Choroid plexus epithelial cell (primary cell): ENCODE measurements at regions not wholly inside any gene's neighbourhood (a gene's known extent, or its start where the extent isn't known, plus 50 kb on each side); places are given as distances from the start of the nearest gene placed in this dataset.

Source experiments
- DNase-seq: peaks from one replicate; pipeline ENCODE4 v3.0.0-alpha.2; 2010; ENCODE audit warnings: low read depth
- H3K4me3 ChIP-seq: 2 replicates; pipeline ENCODE4 v1.5.1; 2011; ENCODE audit warnings: low read depth, mild to moderate bottlenecking, control low read depth, low read length, moderate library complexity
- CTCF ChIP-seq: conservative IDR thresholded peaks from 2 replicates; pipeline ENCODE4 v1.5.1; 2011; ENCODE audit warnings: low read depth, mild to moderate bottlenecking, control low read depth, inconsistent platforms, low read length, moderate library complexity

- H3K4me3 ChIP-seq: no peak overlapping the region
- DNase-seq: no peak
- TF ChIP-seq CTCF: no peak
These were observed 83.5 kb downstream of the TTLL2 start for GRCh38 chr6:167408235-167408869.

DNA sequence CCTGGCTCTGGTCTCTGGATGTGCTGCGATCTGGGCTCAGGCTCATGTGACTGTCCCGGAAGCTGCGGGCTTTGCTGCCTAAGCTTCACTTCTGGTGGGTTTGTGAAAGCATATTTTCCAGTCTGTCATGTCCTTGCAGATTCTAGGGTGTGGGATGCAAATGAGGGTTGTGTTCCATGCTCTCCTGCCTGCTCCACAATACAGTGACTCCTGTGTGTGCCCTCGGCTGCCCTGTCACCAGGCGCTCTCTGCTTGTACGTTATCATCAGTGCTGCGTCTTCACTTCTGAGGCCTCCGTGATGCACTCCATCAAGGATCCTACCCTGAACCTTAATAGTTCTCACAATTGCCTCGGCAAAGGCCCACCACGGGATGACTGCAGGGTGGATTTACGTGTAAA lies 84.2 kb downstream of the TTLL2 start:
- H3K4me3 ChIP-seq: no peak overlapping the region
- TF ChIP-seq CTCF: no peak
- DNase-seq: no peak

- no peak for TF ChIP-seq CTCF
- H3K4me3 ChIP-seq: no peak overlapping the region
- no peak for DNase-seq
These were observed 84.8 kb downstream of the TTLL2 start for GRCh38 chr6:167409694-167410093.

- no peak overlapping the region for H3K4me3 ChIP-seq
- TF ChIP-seq CTCF: no peak
- no peak for DNase-seq
These were observed 85.6 kb downstream of the TTLL2 start for GRCh38 chr6:167410462-167410861.

GRCh38 chr6:167412506-167412905 lies 87.6 kb downstream of the TTLL2 start:
- no peak overlapping the region for H3K4me3 ChIP-seq
- TF ChIP-seq CTCF: no peak
- DNase-seq: no peak

GRCh38 chr6:167415441-167415961 lies 90.6 kb downstream of the TTLL2 start:
- no peak for TF ChIP-seq CTCF
- no peak for DNase-seq
- no peak overlapping the region for H3K4me3 ChIP-seq

DNA sequence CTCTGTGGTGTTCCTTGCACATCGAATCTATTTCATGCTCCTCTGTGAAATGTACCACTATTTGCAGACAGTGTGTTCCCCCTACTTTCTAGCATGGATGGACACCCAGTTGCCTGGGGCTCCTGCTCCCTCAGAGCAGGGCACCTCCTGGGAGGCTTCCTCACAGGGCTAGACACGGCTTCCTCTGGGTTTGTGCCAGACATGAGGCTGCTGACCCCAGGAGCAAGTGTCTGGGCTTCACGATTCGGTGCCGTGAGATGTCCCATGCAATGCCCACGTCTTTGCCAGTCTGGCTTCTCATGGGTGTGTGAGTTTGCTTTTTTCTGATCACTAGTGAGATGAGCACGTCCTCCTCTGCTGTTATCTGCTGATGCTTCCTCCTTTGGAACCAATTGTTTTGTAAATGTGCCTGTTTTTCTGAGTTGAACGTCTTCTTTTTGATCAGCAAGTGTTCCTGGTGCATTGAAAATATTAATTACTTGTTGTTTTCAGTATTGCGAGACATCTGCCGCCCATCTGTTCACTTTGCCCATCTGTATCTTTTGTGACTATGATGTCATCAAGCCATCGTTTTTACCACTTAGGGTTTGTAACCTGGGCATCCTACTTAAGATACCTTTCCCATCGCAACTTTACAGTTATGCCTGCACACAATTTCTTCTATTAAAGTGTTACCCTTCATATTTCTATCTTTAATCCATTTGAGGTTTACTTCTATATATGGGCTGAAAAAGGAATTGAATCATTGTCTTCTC lies 92.0 kb downstream of the TTLL2 start:
- no peak for DNase-seq
- H3K4me3 ChIP-seq: no peak overlapping the region
- TF ChIP-seq CTCF: no peak
